ENCODE measurements at regions not wholly inside any gene's neighbourhood (a gene's known extent, or its start where the extent isn't known, plus 50 kb on each side); places are given as distances from the start of the nearest gene placed in this dataset.
"Not testable (repeated sequence)": the region's sequence is repeated elsewhere in the genome, so short reads cannot be mapped to it uniquely, and the experiment has no call there.

- H3K9me3 Mint-ChIP-seq, DNase-seq, H3K4me1 Mint-ChIP-seq, H3K4me3 Mint-ChIP-seq, H3K27ac Mint-ChIP-seq, ATAC-seq, POLR2A ChIA-PET, H3K36me3 Mint-ChIP-seq: not testable (repeated sequence)
- peaks cover 8 to 27% (median 14%) of the 10 kb centered on the region in 5 donors for H3K27me3 Mint-ChIP-seq
Measured at GRCh38 chr16:21334188-21335146, 56.4 kb upstream of the CRYM start.

- H3K4me3 Mint-ChIP-seq, DNase-seq, H3K4me1 Mint-ChIP-seq, ATAC-seq, H3K27ac Mint-ChIP-seq, POLR2A ChIA-PET: not testable (repeated sequence)
- Mint-ChIP-seq H3K9me3 (peaks cover 0 to 18% (median 5%) of the 10 kb centered on the region in 9 donors), H3K36me3 (peaks cover 4 to 14% (median 7%) of the 10 kb centered on the region in 3 donors), H3K27me3 (peaks cover 6 to 26% (median 14%) of the 10 kb centered on the region in 5 donors)
Measured at GRCh38 chr16:21333683-21334082, 55.6 kb upstream of the CRYM start.

All from naive thymus-derived CD8-positive, alpha-beta T cell (primary cell).